Neuronal stem cell (in vitro differentiated cells): ENCODE measurements at regions not wholly inside any gene's neighbourhood (a gene's known extent, or its start where the extent isn't known, plus 50 kb on each side); places are given as distances from the start of the nearest gene placed in this dataset.

Experiments
- DNase-seq: peaks from one replicate; pipeline ENCODE4 v3.0.0-alpha.2; 2013; ENCODE audit warnings: low spot score
- H2AFZ ChIP-seq: one replicate; pipeline ENCODE4 v1.6.1; 2013; ENCODE audit warnings: mild to moderate bottlenecking, low read length, inconsistent platforms
- H2AK5ac ChIP-seq: 2 replicates; pipeline ENCODE4 v1.6.1; 2013; ENCODE audit warnings: low read depth, mild to moderate bottlenecking, inconsistent platforms, low read length, moderate library complexity, mixed read lengths
- H2BK120ac ChIP-seq: 2 replicates; pipeline ENCODE4 v1.6.1; 2013; ENCODE audit warnings: low read depth, mild to moderate bottlenecking, inconsistent platforms, low read length, moderate library complexity, mixed read lengths
- H2BK12ac ChIP-seq: one replicate; pipeline ENCODE4 v1.6.1; 2013; ENCODE audit warnings: low read length, inconsistent platforms
- H2BK15ac ChIP-seq: 2 replicates; pipeline ENCODE4 v1.6.1; 2013; ENCODE audit warnings: mild to moderate bottlenecking, low read length, inconsistent platforms, mixed read lengths
- H2BK5ac ChIP-seq: one replicate; pipeline ENCODE4 v1.6.1; 2013; ENCODE audit warnings: inconsistent platforms, mild to moderate bottlenecking, low read length, moderate library complexity
- H3K14ac ChIP-seq: one replicate; pipeline ENCODE4 v1.6.1; 2013; ENCODE audit warnings: low read length, inconsistent platforms
- H3K18ac ChIP-seq: 2 replicates; pipeline ENCODE4 v1.6.1; 2013; ENCODE audit warnings: low read length, inconsistent platforms
- H3K23ac ChIP-seq: 2 replicates; pipeline ENCODE4 v1.6.1; 2013; ENCODE audit warnings: low read depth, mild to moderate bottlenecking, mixed read lengths, low read length, inconsistent platforms; ENCODE audit not compliant: poor library complexity
- H3K27ac ChIP-seq: replicated peaks from 3 replicates; pipeline ENCODE4 v1.5.1; 2013; ENCODE audit warnings: low read length, inconsistent platforms
- H3K27me3 ChIP-seq, 3 experiments: 2 replicates each; pipeline ENCODE4 v1.6.1; 2013; ENCODE audit warnings: low read length in 3 of 3, mild to moderate bottlenecking in 2 of 3, inconsistent platforms in 1 of 3, low read depth in 1 of 3, mixed read lengths in 1 of 3, moderate library complexity in 1 of 3; ENCODE audit not compliant: control insufficient read depth in 3 of 3, insufficient read depth in 3 of 3
- H3K36me3 ChIP-seq, 2 donors: replicated peaks in 1 of 2; 2 replicates each; pipeline ENCODE4 v1.6.1; 2013; ENCODE audit warnings: low read length in 2 of 2; ENCODE audit not compliant: control insufficient read depth in 2 of 2, insufficient read depth in 2 of 2
- H3K4ac ChIP-seq: 2 replicates; pipeline ENCODE4 v1.6.1; 2013; ENCODE audit warnings: inconsistent platforms, mild to moderate bottlenecking, low read length, moderate library complexity
- H3K4me1 ChIP-seq, 2 donors: 1 replicate in 1 of 2; 2 replicates in 1 of 2; pipeline ENCODE4 v1.6.1; 2013; ENCODE audit warnings: low read length in 2 of 2, low read depth in 1 of 2; ENCODE audit not compliant: control insufficient read depth in 2 of 2, insufficient read depth in 1 of 2
- H3K4me2 ChIP-seq: one replicate; pipeline ENCODE4 v1.6.1; 2013; ENCODE audit warnings: mild to moderate bottlenecking, low read length, inconsistent platforms; ENCODE audit not compliant: insufficient read depth, poor library complexity, severe bottlenecking
- H3K4me3 ChIP-seq, 2 donors: 2 replicates each; pipeline ENCODE4 v1.5.1; 2013; ENCODE audit warnings: low read length in 2 of 2, mild to moderate bottlenecking in 2 of 2, inconsistent platforms in 1 of 2, moderate library complexity in 1 of 2
- H3K79me1 ChIP-seq: one replicate; pipeline ENCODE4 v1.6.1; 2013; ENCODE audit warnings: low read depth, mild to moderate bottlenecking, inconsistent platforms, low read length, moderate library complexity
- H3K9ac ChIP-seq: one replicate; pipeline ENCODE4 v1.6.1; 2013; ENCODE audit warnings: mild to moderate bottlenecking, low read depth, low read length, inconsistent platforms; ENCODE audit not compliant: poor library complexity
- H3K9me3 ChIP-seq, 2 donors: replicated peaks in 1 of 2; 2 replicates each; pipeline versions ENCODE3 to v1.6.1; 2013; ENCODE audit warnings: low read length in 2 of 2, mild to moderate bottlenecking in 2 of 2, inconsistent platforms in 1 of 2, low read depth in 1 of 2, mixed read lengths in 1 of 2, moderate library complexity in 1 of 2; ENCODE audit not compliant: control insufficient read depth in 2 of 2, insufficient read depth in 1 of 2
- H4K8ac ChIP-seq: one replicate; pipeline ENCODE4 v1.6.1; 2013; ENCODE audit warnings: low read depth, mild to moderate bottlenecking, inconsistent platforms, low read length, moderate library complexity
- H4K91ac ChIP-seq: one replicate; pipeline ENCODE4 v1.6.1; 2013; ENCODE audit warnings: low read length, low read depth, mild to moderate bottlenecking, inconsistent platforms; ENCODE audit not compliant: poor library complexity
- WGBS, 2 donors: extraction: QIAGEN DNeasy Blood & Tissue Kit; methylation state at CpG; one replicate each; pipeline ENCODE4 v1.1.7; 2013; ENCODE audit warnings: missing lambda C conversion rate in 2 of 2, mixed read lengths in 1 of 2; ENCODE audit not compliant: insufficient read length in 2 of 2, insufficient replicate concordance in 1 of 2; ENCODE audit errors: extremely low coverage in 2 of 2; 5-methylcytosine and 5-hydroxymethylcytosine counted together

DNA sequence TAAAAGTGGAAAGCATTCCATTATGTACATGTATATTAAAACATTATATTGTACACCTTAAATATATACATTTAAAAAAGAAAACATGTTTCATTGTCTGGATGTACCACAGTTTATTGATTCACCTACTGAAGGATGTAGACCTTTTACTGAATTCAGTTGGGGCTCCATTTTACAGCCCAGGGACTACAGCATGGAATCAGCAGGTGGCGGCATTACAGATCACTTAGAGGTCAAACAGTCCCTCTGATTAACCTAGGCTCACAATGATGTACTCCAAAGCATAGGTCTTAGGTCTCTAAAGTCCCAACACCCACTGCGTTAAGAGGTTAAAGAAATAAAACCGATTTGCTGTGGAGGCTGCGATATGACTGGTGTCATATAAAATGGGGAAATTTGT lies 490.9 kb downstream of the SHISA9 start:
- no peak overlapping the region for H2BK15ac ChIP-seq
- H3K27me3 ChIP-seq = no peaks in the 10 kb centered on the region
- no peak overlapping the region for H3K27ac ChIP-seq
- no peak overlapping the region for H2BK120ac ChIP-seq
- H2BK5ac ChIP-seq = no peak overlapping the region
- no peaks in the 10 kb centered on the region for H3K4me1 ChIP-seq
- H3K9ac ChIP-seq = no peak overlapping the region
- H3K4me3 ChIP-seq = no peak overlapping the region
- no peak overlapping the region for H3K14ac ChIP-seq
- peaks cover 0 to 2% of the 10 kb centered on the region in 2 donors for H3K9me3 ChIP-seq
- H3K36me3 ChIP-seq = no peaks in the 10 kb centered on the region
- H4K8ac ChIP-seq = no peak overlapping the region
- WGBS, 2 donors = no CpG with 5 or more reads among the region's 4 CpGs
- H3K4ac ChIP-seq = no peak overlapping the region
- no peak overlapping the region for H2AK5ac ChIP-seq
- no peak overlapping the region for H2BK12ac ChIP-seq
- no peak overlapping the region for H3K4me2 ChIP-seq
- DNase-seq = no peak
- H4K91ac ChIP-seq = no peak overlapping the region
- no peak overlapping the region for H3K18ac ChIP-seq
- H2AFZ ChIP-seq = no peak overlapping the region
- no peak overlapping the region for H3K23ac ChIP-seq
- H3K79me1 ChIP-seq = no peaks in the 10 kb centered on the region

GRCh38 chr16:13393816-13394215 lies 492.4 kb downstream of the SHISA9 start:
- no peak overlapping the region for H3K4me2 ChIP-seq
- no peak overlapping the region for H2BK15ac ChIP-seq
- no peaks in the 10 kb centered on the region for H3K4me1 ChIP-seq
- no peak overlapping the region for H2BK5ac ChIP-seq
- no peaks in the 10 kb centered on the region for H3K79me1 ChIP-seq
- H2BK120ac ChIP-seq = no peak overlapping the region
- H2AFZ ChIP-seq = no peak overlapping the region
- DNase-seq = no peak
- H3K4ac ChIP-seq = no peak overlapping the region
- H3K9me3 ChIP-seq = no peaks in the 10 kb centered on the region
- H3K23ac ChIP-seq = no peak overlapping the region
- no CpG with 5 or more reads among the region's 7 CpGs for WGBS, 2 donors
- no peak overlapping the region for H4K91ac ChIP-seq
- no peak overlapping the region for H3K18ac ChIP-seq
- no peak overlapping the region for H4K8ac ChIP-seq
- H3K27ac ChIP-seq = no peak overlapping the region
- H3K27me3 ChIP-seq = no peaks in the 10 kb centered on the region
- no peak overlapping the region for H3K14ac ChIP-seq
- H2AK5ac ChIP-seq = no peak overlapping the region
- no peak overlapping the region for H3K4me3 ChIP-seq
- H2BK12ac ChIP-seq = no peak overlapping the region
- H3K36me3 ChIP-seq = no peaks in the 10 kb centered on the region
- H3K9ac ChIP-seq = no peak overlapping the region

- no peak overlapping the region for H3K23ac ChIP-seq
- no peak overlapping the region for H3K27ac ChIP-seq
- H3K79me1 ChIP-seq = no peaks in the 10 kb centered on the region
- no peak for DNase-seq
- no peak overlapping the region for H2BK15ac ChIP-seq
- H2BK120ac ChIP-seq = no peak overlapping the region
- H3K4ac ChIP-seq = no peak overlapping the region
- H2AFZ ChIP-seq = no peak overlapping the region
- H3K18ac ChIP-seq = no peak overlapping the region
- no peaks in the 10 kb centered on the region for H3K4me1 ChIP-seq
- no peak overlapping the region for H3K4me2 ChIP-seq
- WGBS, 2 donors = no CpG with 5 or more reads among the region's 5 CpGs
- no peak overlapping the region for H2BK5ac ChIP-seq
- H3K9me3 ChIP-seq = no peaks in the 10 kb centered on the region
- H2AK5ac ChIP-seq = no peak overlapping the region
- no peaks in the 10 kb centered on the region for H3K27me3 ChIP-seq
- H3K14ac ChIP-seq = no peak overlapping the region
- no peak overlapping the region for H3K4me3 ChIP-seq
- no peak overlapping the region for H2BK12ac ChIP-seq
- H3K9ac ChIP-seq = no peak overlapping the region
- H4K8ac ChIP-seq = no peak overlapping the region
- H3K36me3 ChIP-seq = no peaks in the 10 kb centered on the region
- H4K91ac ChIP-seq = no peak overlapping the region
These were observed 493.1 kb downstream of the SHISA9 start for GRCh38 chr16:13394488-13394887.

DNA sequence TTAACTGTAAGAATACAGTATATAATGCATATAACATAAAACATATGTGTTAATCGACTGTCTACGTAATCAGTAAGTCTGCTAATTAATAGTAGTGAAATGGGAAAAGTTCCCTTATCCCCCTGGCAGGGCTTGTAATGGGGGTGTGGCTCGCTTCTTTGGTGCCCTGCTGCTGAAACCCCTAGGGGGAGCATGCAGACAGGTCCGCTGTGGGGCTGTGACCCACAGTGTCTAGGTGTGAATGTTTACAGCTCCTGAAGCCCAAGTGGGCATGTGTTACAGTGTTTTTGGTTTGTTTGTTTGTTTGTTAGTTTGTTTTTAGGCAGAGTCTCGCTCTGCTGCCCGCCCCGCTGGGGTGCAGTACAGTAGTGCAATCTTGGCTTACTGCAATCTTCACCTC lies 495.7 kb downstream of the SHISA9 start:
- Histone ChIP-seq H2AFZ (no peak overlapping the region), H3K4me3 (no peak overlapping the region), H3K4ac (no peak overlapping the region), H2BK5ac (no peak overlapping the region), H4K8ac (no peak overlapping the region), H3K23ac (no peak overlapping the region), H3K36me3 (no peaks in the 10 kb centered on the region), H3K14ac (no peak overlapping the region), H3K9ac (no peak overlapping the region), H3K79me1 (no peaks in the 10 kb centered on the region), H2BK15ac (no peak overlapping the region), H3K9me3 (no peaks in the 10 kb centered on the region), H3K27me3 (no peaks in the 10 kb centered on the region), H2BK120ac (no peak overlapping the region), H3K27ac (no peak overlapping the region), H3K4me1 (no peaks in the 10 kb centered on the region), H3K4me2 (no peak overlapping the region), H4K91ac (no peak overlapping the region), H3K18ac (no peak overlapping the region), H2AK5ac (no peak overlapping the region), H2BK12ac (no peak overlapping the region)
- DNase-seq = no peak
- whole genome bisulfite sequencing, 2 donors = no CpG with 5 or more reads among the region's 7 CpGs
